ENCODE measurements at regions not wholly inside any gene's neighbourhood (a gene's known extent, or its start where the extent isn't known, plus 50 kb on each side); places are given as distances from the start of the nearest gene placed in this dataset.

DNA sequence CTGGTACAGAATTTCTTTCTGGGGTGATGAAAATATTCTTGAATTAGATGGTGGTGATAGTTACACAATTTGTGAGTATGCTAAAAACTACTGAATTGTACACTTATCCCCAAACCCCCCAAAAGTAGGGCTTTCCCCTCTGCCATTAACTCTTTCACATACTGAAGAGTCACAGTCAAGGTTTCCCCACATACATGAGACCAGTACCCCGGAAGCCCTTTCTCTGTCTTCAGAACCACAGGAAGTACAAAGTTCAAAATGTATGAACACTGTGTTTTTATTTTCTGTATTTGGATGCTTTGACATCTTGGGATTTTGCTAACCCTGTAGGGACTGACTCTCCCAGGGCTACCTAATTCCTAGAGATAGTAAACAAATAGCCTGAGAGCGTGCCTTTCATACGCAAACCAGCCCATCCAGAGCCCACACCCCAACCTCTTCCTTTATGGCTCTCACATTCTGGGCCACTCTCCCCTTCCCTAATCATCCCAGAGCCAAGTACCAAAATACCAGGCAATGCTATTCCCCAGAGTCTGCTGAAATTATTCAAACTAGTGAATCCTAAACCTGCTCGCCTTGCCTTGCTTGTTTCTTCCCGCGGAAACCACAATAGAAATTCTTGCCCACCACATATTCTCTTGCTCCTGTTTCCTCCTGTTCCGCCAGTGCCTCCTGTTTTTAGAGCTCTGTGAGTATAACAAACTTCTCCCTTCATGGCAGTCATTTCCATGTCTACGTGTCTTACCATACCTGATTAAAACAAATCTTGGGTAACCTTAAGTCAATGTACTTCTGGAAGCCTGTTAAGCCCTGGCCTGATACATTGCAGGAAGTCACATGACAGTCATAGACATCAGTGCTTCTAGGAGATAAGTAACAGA lies 524.8 kb downstream of the FUT8 start:
- DNase-seq, result no peak

DNA sequence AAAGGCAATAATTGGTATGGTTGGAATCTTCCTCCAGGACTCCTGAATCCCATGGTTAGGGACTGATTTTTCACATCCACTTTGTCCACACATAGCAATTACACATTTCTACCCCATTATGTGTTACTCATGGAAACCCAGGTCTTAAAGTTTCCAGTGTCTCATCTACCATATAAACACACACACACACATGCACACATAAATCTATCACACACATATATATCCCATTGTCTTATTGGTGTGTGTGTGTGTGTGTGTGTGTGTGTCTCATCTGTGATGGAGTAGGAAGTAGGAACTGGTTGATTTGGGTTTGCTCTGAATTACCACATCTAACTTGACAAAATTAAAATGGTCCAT lies 525.4 kb downstream of the FUT8 start:
- DNase-seq, result no peak

DNA sequence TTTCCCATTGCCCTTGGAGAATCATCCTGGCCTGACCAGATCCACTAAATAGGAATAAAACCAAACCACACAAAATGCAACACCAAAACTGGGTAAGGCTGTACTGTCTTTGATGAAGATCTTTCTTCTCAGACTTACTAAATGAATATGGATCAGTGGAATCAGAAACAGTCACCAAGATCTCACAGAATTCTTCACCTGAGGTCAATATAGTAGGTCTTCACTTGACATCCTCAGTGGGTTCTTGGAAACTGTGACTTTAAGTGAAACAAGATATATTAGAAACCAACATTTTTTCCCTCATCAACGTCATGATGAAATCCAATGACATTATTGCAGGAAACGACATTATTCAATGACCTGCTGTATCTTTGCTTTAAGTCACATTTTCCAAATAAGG lies 526.2 kb downstream of the FUT8 start:
- DNase-seq, result no peak

GRCh38 chr14:65939184-65939583 lies 526.7 kb downstream of the FUT8 start:
- DNase-seq, result no peak

DNA sequence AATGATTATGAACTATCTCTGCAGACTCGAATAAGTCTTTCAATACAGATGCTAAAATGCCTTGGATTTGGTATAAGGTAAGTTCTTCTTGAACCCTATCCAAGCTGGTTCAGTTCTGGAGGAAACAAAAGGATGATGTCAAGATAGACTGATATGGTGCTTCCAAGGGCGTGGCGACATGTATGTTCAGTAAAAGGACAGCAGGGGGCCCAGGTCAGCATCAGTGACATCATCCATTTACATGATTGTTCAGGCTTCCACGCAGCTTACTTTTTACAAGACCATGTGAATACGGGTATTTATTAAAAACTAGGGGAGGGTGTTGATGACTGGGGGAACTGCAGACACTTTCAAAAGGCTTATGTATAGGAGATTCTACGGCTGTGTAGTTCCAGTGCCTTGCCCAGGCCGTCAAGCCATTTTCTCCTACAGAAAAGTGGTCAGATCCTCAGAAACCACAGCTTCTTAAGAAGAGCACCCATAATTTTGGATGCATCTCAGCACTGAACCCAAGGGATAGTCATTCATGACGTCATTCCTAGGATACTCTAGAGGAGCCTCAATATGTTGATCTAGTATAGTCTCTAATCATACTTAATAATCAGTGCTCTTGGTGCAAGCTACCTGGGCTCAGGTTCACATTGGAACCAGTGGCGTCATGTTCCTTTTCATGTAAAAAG lies 527.7 kb downstream of the FUT8 start:
- peak; percentile 9 for DNase-seq

- no peak for DNase-seq
Measured at GRCh38 chr14:65941091-65941490, 528.6 kb downstream of the FUT8 start.

DNA sequence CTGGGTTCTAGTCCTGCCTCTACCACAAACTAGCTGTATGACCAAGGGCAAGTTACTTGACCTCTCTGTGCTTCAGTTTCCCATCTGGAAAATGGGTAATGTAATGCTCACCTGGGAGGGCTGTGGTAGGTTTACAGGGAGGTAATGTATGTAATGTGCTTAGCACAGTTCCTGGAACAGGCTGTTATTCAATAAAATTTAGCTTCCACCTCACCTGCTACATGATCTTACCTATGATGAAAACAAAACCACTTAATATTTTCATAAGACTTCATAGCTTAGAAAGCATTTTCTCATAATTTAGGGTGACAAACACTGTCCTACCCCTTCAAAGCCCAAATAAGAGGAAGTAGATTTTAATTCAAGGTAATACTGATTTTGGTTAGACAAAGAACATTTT lies 530.6 kb downstream of the FUT8 start:
- DNase-seq, result no peak

DNA sequence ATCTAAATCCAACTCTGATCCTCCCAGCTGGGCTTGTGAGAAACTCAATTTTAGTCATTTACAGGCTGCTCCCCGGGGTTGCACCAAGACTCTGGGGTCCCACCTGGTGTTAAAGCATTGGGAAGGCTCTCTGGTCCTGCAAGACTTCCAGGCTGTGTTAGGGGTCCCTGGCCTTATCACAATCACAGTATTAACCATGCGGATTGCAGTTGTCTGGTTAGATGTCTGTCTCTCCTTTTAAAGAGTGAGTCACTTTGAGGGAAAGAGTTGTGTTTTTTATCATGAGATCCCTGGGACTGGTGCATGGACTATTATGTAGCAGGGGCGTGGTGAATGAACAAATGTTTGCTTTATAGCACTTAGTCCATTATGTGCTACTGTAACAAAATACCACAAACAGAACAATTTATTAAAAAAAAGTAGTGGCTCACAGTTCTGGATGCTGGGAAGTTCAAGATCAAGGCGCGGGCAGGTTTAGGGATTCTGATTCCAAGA lies 531.4 kb downstream of the FUT8 start:
- DNase-seq, result no peak

DNA sequence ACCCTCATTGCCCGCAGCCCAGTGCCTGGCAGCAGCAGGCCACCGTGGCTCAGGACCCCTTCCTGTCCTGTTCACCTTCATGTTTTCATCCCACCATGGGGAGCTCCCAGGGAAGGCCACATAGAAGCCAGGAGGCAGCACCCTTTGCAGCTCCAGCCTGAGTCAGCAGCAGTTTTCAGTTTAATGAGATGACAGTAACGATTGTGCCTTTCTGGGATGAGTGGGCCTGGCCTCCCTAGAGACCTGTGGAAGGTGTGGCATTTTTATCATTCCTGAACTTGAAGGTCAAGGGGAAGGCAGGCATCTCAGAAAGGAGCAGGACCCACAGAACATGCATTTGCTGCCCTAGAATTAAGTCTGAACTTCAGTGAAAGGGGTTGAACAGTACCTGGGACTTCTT lies 532.8 kb downstream of the FUT8 start:
- DNase-seq, result no peak

- no peak for DNase-seq
Measured at GRCh38 chr14:65946494-65946893, 534.0 kb downstream of the FUT8 start.

- no peak for DNase-seq
Measured at GRCh38 chr14:65948302-65948701, 535.8 kb downstream of the FUT8 start.

DNA sequence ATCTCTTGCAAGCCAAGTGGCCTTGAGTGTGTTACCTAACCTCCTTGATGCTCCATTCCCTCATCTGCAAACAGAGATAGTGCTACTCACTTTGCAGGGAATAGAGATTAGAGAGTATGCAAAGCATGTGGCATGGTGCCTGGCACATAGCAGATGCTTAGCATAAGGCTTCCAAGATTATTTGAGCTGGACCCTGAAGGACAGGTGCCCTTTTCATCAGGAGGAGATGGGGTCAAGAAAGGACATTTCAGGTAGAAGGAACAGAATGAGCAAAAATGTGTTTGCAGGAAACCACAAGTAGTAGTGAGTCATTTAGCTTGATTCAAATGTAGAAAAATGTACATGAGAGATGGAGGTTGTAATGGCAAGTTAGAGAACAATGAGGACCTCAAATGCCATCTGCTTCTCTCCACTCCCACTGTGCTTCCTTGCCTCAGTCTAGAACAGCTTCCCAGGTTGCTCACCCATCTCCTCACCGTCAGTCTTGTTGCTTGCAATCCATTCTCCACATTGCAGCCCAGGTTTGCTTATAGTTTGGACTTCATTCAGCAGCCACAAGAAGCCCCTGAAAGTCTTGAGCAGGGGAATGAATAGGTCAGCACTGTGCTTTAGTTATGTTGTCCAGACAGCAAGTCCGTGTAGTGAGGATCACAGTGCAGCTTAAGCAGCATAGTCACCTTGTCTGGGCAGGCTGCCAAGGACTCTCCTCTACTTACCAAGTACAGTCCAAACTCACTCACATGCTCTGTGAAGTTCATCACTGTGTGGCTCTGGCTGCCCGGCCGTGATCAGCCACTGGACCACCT lies 536.3 kb upstream of the CCDC196 start:
- DNase-seq, result no peak

- no peak for DNase-seq
Measured at GRCh38 chr14:65954942-65955341, 531.2 kb upstream of the CCDC196 start.

GRCh38 chr14:65957631-65958205 lies 528.5 kb upstream of the CCDC196 start:
- no peak for DNase-seq

DNA sequence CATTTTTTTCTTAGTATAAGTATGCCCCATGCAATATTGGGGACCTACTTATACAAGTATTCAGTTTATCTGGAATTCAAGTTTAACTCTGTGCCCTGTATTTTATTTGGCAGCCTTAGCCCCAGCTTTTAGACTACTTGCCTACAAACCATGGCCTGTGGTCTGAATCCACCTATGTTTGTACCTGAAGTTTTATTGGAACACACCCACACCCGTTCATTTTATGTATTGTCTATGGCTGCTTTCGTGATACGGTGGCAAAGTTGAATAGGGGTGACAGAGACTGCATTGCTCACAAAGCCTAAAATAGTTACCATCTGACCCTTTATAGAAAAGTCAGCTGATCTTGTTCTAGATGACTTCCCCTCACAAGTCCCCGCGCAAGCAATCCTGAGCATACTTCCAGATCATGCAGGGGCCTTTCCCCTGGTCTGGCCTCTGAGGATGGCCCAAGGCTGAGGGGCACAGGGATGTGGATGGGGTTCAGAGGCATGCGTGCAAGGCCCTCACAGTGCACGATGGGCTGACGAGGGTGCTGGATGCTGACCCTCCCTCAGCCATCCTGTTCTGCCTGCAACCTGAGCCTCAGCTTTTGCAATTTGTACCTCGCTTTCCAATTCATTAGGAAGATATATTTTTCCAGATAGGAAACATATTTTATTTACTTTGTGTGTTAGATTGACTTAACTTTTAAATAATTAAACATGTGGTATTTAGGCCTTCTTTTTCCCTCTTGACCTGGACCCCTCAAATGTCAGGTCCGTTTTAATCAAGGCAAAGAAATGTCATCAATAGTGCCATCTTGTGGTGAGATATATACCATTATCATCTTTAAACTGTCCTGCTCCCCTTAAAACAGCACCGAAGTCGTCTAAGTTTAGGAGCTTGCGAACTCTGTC lies 527.3 kb upstream of the CCDC196 start:
- peak; percentile 55 for DNase-seq

- DNase-seq, result no peak
Measured at GRCh38 chr14:65959563-65960024, 526.6 kb upstream of the CCDC196 start.

- peak; percentile 47 for DNase-seq
Measured at GRCh38 chr14:65961004-65961403, 525.2 kb upstream of the CCDC196 start.

DNA sequence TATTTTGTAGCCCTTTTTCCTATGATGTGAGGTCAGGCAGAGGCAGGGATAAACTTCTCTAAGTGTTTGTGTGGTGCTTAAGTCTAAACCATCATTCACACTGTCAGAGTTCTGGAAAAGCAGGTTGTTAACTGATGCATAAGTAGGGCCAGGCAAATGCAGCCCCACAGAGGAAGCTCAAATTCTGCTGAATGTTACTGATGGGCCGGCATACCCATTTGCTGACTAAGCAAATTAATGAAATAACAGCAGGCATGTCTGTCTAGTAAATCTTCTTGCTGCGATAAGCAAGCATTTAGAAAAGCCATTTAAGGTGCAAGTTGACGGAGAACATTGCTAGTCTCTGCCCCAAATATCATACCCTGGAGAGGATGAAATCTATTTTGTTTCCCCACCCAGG lies 523.2 kb upstream of the CCDC196 start:
- no peak for DNase-seq

DNA sequence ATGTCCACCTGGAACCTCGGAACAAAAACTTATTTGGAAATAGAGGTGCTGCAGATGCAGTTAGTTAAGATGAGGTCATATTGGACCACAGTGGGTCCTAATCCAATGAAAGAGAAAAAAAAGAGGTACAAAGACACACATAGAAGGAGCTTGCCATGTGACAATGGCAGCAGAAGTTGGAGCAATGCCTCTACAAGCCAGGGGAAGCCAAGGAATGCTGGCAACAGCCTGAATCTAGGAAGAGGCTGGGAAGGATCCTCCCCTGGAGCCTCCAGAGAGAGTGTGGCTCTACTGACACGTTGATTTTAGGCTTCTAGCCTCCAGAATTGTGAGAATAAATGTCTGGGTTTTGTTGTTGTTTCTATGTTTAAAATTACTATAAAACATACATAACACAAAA lies 521.8 kb upstream of the CCDC196 start:
- DNase-seq, result no peak

- no peak for DNase-seq
Measured at GRCh38 chr14:65966188-65966587, 520.0 kb upstream of the CCDC196 start.

GRCh38 chr14:65972346-65972870 lies 513.8 kb upstream of the CCDC196 start:
- no peak for DNase-seq
